ENCODE measurements at regions not wholly inside any gene's neighbourhood (a gene's known extent, or its start where the extent isn't known, plus 50 kb on each side); places are given as distances from the start of the nearest gene placed in this dataset.
"Not testable (repeated sequence)": the region's sequence is repeated elsewhere in the genome, so short reads cannot be mapped to it uniquely, and the experiment has no call there.

- H3K4me3 ChIP-seq (ENCODE audit: low read length), result no peak overlapping the region
- H3K4me2 ChIP-seq (ENCODE audit: low read length), result no peak overlapping the region
- no peaks in the 10 kb centered on the region for H3K79me2 ChIP-seq (replicated peaks; ENCODE audit: insufficient read depth, low read length)
- no peak overlapping the region for H2AFZ ChIP-seq (ENCODE audit: low read depth, low read length)
- H3K36me3 ChIP-seq (ENCODE audit: insufficient read depth, low read length), result no peaks in the 10 kb centered on the region
- no peaks in the 10 kb centered on the region for H4K20me1 ChIP-seq (ENCODE audit: insufficient read depth)
- TF ChIP-seq TAF1 (IDR thresholded peaks at IDR 0.05; ENCODE audit: low read depth) (no peak), EP300 (conservative IDR thresholded peaks at IDR 0.05; ENCODE audit: poor library complexity, severe bottlenecking) (no peak)
- no peaks in the 10 kb centered on the region for H3K9me2 ChIP-seq (ENCODE audit: insufficient read depth, low read length)
- no peak overlapping the region for H3K27ac ChIP-seq (ENCODE audit: low read length)
- H3F3A ChIP-seq (ENCODE audit: insufficient read depth, low read length, poor library complexity, severe bottlenecking), result no peaks in the 10 kb centered on the region
- no peaks in the 10 kb centered on the region for H3K27me3 ChIP-seq (ENCODE audit: insufficient read depth, low read depth, low read length)
- peaks cover 2% of the 10 kb centered on the region for H3K9me3 ChIP-seq (ENCODE audit: low read length)
- no peak overlapping the region for H3K9ac ChIP-seq (ENCODE audit: low read length)
These were observed 56.0 kb upstream of the NBPF3 start for GRCh38 chr1:21383785-21384401.

GRCh38 chr1:21381354-21381753, 58.6 kb upstream of the NBPF3 start:
- Histone ChIP-seq H3K9ac (ENCODE audit: low read length) (no peak overlapping the region), H3K27me3 (ENCODE audit: insufficient read depth, low read depth, low read length) (no peaks in the 10 kb centered on the region), H3K36me3 (ENCODE audit: insufficient read depth, low read length) (no peaks in the 10 kb centered on the region), H3K4me3 (ENCODE audit: low read length) (no peak overlapping the region), H4K20me1 (ENCODE audit: insufficient read depth) (no peaks in the 10 kb centered on the region), H3K9me3 (ENCODE audit: low read length) (peaks cover 7% of the 10 kb centered on the region), H3K4me2 (ENCODE audit: low read length) (no peak overlapping the region), H3K9me2 (ENCODE audit: insufficient read depth, low read length) (no peaks in the 10 kb centered on the region), H2AFZ (ENCODE audit: low read depth, low read length) (no peak overlapping the region), H3K27ac (ENCODE audit: low read length) (no peak overlapping the region), H3F3A (ENCODE audit: insufficient read depth, low read length, poor library complexity, severe bottlenecking) (no peaks in the 10 kb centered on the region), H3K79me2 (replicated peaks; ENCODE audit: insufficient read depth, low read length) (no peaks in the 10 kb centered on the region)
- TF ChIP-seq POLR2AphosphoS5 (IDR thresholded peaks at IDR 0.05), result no peak
- TF ChIP-seq, protein P1, sequence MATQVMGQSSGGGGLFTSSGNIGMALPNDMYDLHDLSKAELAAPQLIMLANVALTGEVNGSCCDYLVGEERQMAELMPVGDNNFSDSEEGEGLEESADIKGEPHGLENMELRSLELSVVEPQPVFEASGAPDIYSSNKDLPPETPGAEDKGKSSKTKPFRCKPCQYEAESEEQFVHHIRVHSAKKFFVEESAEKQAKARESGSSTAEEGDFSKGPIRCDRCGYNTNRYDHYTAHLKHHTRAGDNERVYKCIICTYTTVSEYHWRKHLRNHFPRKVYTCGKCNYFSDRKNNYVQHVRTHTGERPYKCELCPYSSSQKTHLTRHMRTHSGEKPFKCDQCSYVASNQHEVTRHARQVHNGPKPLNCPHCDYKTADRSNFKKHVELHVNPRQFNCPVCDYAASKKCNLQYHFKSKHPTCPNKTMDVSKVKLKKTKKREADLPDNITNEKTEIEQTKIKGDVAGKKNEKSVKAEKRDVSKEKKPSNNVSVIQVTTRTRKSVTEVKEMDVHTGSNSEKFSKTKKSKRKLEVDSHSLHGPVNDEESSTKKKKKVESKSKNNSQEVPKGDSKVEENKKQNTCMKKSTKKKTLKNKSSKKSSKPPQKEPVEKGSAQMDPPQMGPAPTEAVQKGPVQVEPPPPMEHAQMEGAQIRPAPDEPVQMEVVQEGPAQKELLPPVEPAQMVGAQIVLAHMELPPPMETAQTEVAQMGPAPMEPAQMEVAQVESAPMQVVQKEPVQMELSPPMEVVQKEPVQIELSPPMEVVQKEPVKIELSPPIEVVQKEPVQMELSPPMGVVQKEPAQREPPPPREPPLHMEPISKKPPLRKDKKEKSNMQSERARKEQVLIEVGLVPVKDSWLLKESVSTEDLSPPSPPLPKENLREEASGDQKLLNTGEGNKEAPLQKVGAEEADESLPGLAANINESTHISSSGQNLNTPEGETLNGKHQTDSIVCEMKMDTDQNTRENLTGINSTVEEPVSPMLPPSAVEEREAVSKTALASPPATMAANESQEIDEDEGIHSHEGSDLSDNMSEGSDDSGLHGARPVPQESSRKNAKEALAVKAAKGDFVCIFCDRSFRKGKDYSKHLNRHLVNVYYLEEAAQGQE (IDR thresholded peaks at IDR 0.05; ENCODE audit: borderline replicate concordance), result no peak
- no peak for TF ChIP-seq EP300 (conservative IDR thresholded peaks at IDR 0.05; ENCODE audit: poor library complexity, severe bottlenecking)
- TF ChIP-seq RAD21 (conservative IDR thresholded peaks at IDR 0.05), result no peak
- no peak for TF ChIP-seq EZH2 (IDR thresholded peaks at IDR 0.05; ENCODE audit: borderline replicate concordance, insufficient read depth, low read length, poor library complexity, severe bottlenecking)
- no peak for TF ChIP-seq CTCF (IDR thresholded peaks at IDR 0.05; ENCODE audit: poor library complexity, severe bottlenecking)
- TF ChIP-seq MXI1 (conservative IDR thresholded peaks at IDR 0.05; ENCODE audit: poor library complexity, severe bottlenecking), result no peak
- TF ChIP-seq TAF1 (IDR thresholded peaks at IDR 0.05; ENCODE audit: low read depth), result no peak
- no peak for TF ChIP-seq SMC3 (conservative IDR thresholded peaks at IDR 0.05; ENCODE audit: poor library complexity)

DNA sequence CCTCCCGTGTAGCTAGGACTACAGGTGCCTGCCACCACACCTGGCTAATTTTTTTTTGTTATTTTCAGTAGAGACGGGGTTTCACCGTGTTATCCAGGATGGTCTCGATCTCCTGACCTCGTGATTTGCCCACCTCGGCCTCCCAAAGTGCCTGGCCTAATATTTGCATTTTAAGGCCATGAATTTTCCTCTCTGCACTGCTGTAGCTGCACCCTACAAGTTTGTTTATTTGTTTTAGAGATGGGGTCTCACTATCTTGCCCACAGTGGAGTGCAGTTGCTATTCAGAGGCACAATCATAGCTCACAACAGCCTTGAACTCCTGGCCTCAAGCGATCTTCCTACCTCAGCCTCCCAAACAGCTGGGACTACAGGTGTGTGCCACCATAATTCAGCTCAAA, 59.8 kb upstream of the NBPF3 start:
- H3K36me3 ChIP-seq (ENCODE audit: insufficient read depth, low read length); H2AFZ ChIP-seq (ENCODE audit: low read depth, low read length); H3K27ac ChIP-seq (ENCODE audit: low read length); H3K4me3 ChIP-seq (ENCODE audit: low read length); H3K4me2 ChIP-seq (ENCODE audit: low read length); H3K9me2 ChIP-seq (ENCODE audit: insufficient read depth, low read length); H3K79me2 ChIP-seq (replicated peaks; ENCODE audit: insufficient read depth, low read length); H3F3A ChIP-seq (ENCODE audit: insufficient read depth, low read length, poor library complexity, severe bottlenecking); H3K9me3 ChIP-seq (ENCODE audit: low read length); H4K20me1 ChIP-seq (ENCODE audit: insufficient read depth); H3K27me3 ChIP-seq (ENCODE audit: insufficient read depth, low read depth, low read length); H3K9ac ChIP-seq (ENCODE audit: low read length): not testable (repeated sequence)
